IMR-90 (cell line): ENCODE measurements at regions not wholly inside any gene's neighbourhood (a gene's known extent, or its start where the extent isn't known, plus 50 kb on each side); places are given as distances from the start of the nearest gene placed in this dataset.

ENCODE experiments used
- ATAC-seq: fragments of 200-7000 bp; cut with Tn5 transposase; 2 replicates; pipeline ENCODE4 v1.9.1; 2020; ENCODE audit warnings: low read depth, mild to moderate bottlenecking, moderate library complexity
- BruUV-seq: library from RNA; stranded (reverse); fragments of 400-500 nt; replicated peaks from 2 replicates; lab custom pipeline; 2021; lab: Mats Ljungman, UMichigan
- CTCF ChIA-PET: fragments of 300-600 bp; formaldehyde crosslinking; extraction: SDS; loops from one replicate; lab custom pipeline; 2021; ENCODE audit warnings: antibody characterized with exemption; lab: Yijun Ruan, JAX
- POLR2A ChIA-PET: fragments of 300-600 bp; sonication (Branson Sonifier 250); formaldehyde crosslinking; loops from one replicate; lab custom pipeline; 2022; ENCODE audit warnings: antibody characterized with exemption; ENCODE audit not compliant: unreplicated experiment; lab: Charles Lee
- DNase-seq: peaks from one replicate; pipeline ENCODE4 v3.0.0; 2013
- H2AFZ ChIP-seq: replicated peaks from 2 replicates; pipeline ENCODE3; 2013; ENCODE audit warnings: low read length, mild to moderate bottlenecking; ENCODE audit not compliant: poor library complexity
- H2AK5ac ChIP-seq: 2 replicates; pipeline ENCODE4 v1.6.1; 2013; ENCODE audit warnings: low read depth, low read length, inconsistent platforms
- H2AK9ac ChIP-seq: replicated peaks from 2 replicates; pipeline ENCODE3; 2013; ENCODE audit warnings: mild to moderate bottlenecking, low read depth, low read length, moderate library complexity; ENCODE audit not compliant: poor library complexity
- H2BK120ac ChIP-seq: 2 replicates; pipeline ENCODE4 v1.6.1; 2013; ENCODE audit warnings: low read depth, low read length, inconsistent platforms
- H2BK15ac ChIP-seq: 3 replicates; pipeline ENCODE4 v1.6.1; 2013; ENCODE audit warnings: low read depth, low read length, inconsistent platforms
- H2BK20ac ChIP-seq: 2 replicates; pipeline ENCODE4 v1.6.1; 2013; ENCODE audit warnings: low read depth, mild to moderate bottlenecking, inconsistent platforms, low read length, moderate library complexity
- H2BK5ac ChIP-seq: 2 replicates; pipeline ENCODE4 v1.6.1; 2013; ENCODE audit warnings: mild to moderate bottlenecking, low read depth, low read length, inconsistent platforms; ENCODE audit not compliant: poor library complexity, severe bottlenecking
- H3K14ac ChIP-seq: replicated peaks from 2 replicates; pipeline ENCODE4 v1.6.1; 2013; ENCODE audit warnings: low read depth, low read length, inconsistent platforms
- H3K18ac ChIP-seq: 2 replicates; pipeline ENCODE4 v1.6.1; 2013; ENCODE audit warnings: low read depth, low read length, control low read depth
- H3K23ac ChIP-seq: 2 replicates; pipeline ENCODE4 v1.6.1; 2013; ENCODE audit warnings: low read depth, low read length, inconsistent platforms
- H3K27ac ChIP-seq: 2 replicates; pipeline ENCODE4 v1.5.1; 2013; ENCODE audit warnings: mild to moderate bottlenecking, control low read depth, low read length; ENCODE audit not compliant: insufficient read depth
- H3K27me3 ChIP-seq: 2 replicates; pipeline ENCODE4 v1.6.1; 2013; ENCODE audit warnings: low read length; ENCODE audit not compliant: control insufficient read depth, insufficient read depth
- H3K36me3 ChIP-seq: 2 replicates; pipeline ENCODE4 v1.6.1; 2013; ENCODE audit warnings: low read length, mixed read lengths; ENCODE audit not compliant: control insufficient read depth, insufficient read depth
- H3K4ac ChIP-seq: 2 replicates; pipeline ENCODE4 v1.6.1; 2013; ENCODE audit warnings: low read depth, low read length, inconsistent platforms
- H3K4me1 ChIP-seq: 2 replicates; pipeline ENCODE4 v1.6.1; 2013; ENCODE audit warnings: low read length, mixed read lengths; ENCODE audit not compliant: control insufficient read depth, insufficient read depth
- H3K4me2 ChIP-seq: 2 replicates; pipeline ENCODE4 v1.6.1; 2013; ENCODE audit warnings: low read depth, mild to moderate bottlenecking, control low read depth, low read length, moderate library complexity
- H3K4me3 ChIP-seq: 2 replicates; pipeline ENCODE4 v1.5.1; 2013; ENCODE audit warnings: low read depth, mild to moderate bottlenecking, control low read depth, low read length, moderate library complexity; ENCODE audit not compliant: insufficient read depth
- H3K56ac ChIP-seq: 2 replicates; pipeline ENCODE4 v1.6.1; 2013; ENCODE audit warnings: low read length, inconsistent platforms; ENCODE audit not compliant: insufficient read depth; ENCODE audit errors: extremely low read depth
- H3K79me1 ChIP-seq, 2 experiments: 2 replicates each; pipeline ENCODE4 v1.6.1; 2013; ENCODE audit warnings: low read length in 2 of 2, inconsistent platforms in 1 of 2, low read depth in 1 of 2
- H3K9ac ChIP-seq: 2 replicates; pipeline ENCODE4 v1.6.1; 2013; ENCODE audit warnings: low read depth, low read length, control low read depth
- H3K9me1 ChIP-seq: 2 replicates; pipeline ENCODE4 v1.6.1; 2013; ENCODE audit warnings: low read length, inconsistent platforms; ENCODE audit not compliant: insufficient read depth
- H3K9me3 ChIP-seq: 2 replicates; pipeline ENCODE4 v1.6.1; 2013; ENCODE audit warnings: low read length; ENCODE audit not compliant: control insufficient read depth, insufficient read depth
- H4K20me1 ChIP-seq: 2 replicates; pipeline ENCODE4 v1.6.1; 2013; ENCODE audit warnings: low read length, inconsistent platforms; ENCODE audit not compliant: insufficient read depth
- H4K5ac ChIP-seq: 2 replicates; pipeline ENCODE4 v1.6.1; 2013; ENCODE audit warnings: mild to moderate bottlenecking, low read depth, low read length, control low read depth
- H4K8ac ChIP-seq, 2 experiments: 2 replicates each; pipeline ENCODE4 v1.6.1; 2013; ENCODE audit warnings: low read depth in 2 of 2, low read length in 2 of 2, control low read depth in 1 of 2, inconsistent platforms in 1 of 2
- H4K91ac ChIP-seq: 2 replicates; pipeline ENCODE4 v1.6.1; 2013; ENCODE audit warnings: low read depth, low read length, inconsistent platforms; ENCODE audit not compliant: insufficient read depth
- BHLHE40 ChIP-seq: fragments of 150-350 bp; IDR thresholded peaks from 2 replicates; pipeline ENCODE4 v1.6.1; 2016; ENCODE audit warnings: mild to moderate bottlenecking, low read depth, low read length
- CEBPB ChIP-seq: IDR thresholded peaks from 2 replicates; pipeline ENCODE4 v1.6.1; 2012; ENCODE audit warnings: low read depth, low read length, improper control_type of control experiment
- CHD1 ChIP-seq: IDR thresholded peaks from 2 replicates; pipeline ENCODE4 v1.6.1; 2012; ENCODE audit warnings: low read depth, low read length, improper control_type of control experiment
- FOS ChIP-seq: fragments of 150-350 bp; IDR thresholded peaks from 2 replicates; pipeline ENCODE4 v1.6.1; 2016; ENCODE audit warnings: low read depth, low read length
- MAFK ChIP-seq: IDR thresholded peaks from 2 replicates; pipeline ENCODE4 v1.6.1; 2012; ENCODE audit warnings: low read depth, low read length, improper control_type of control experiment
- MAZ ChIP-seq: IDR thresholded peaks from 2 replicates; pipeline ENCODE4 v1.6.1; 2012; ENCODE audit warnings: low read depth, mild to moderate bottlenecking, low read length, improper control_type of control experiment, moderate library complexity, borderline replicate concordance
- MXI1 ChIP-seq: IDR thresholded peaks from 2 replicates; pipeline ENCODE4 v1.6.1; 2012; ENCODE audit warnings: low read depth, mild to moderate bottlenecking, low read length, moderate library complexity, borderline replicate concordance
- NFE2L2 ChIP-seq: fragments of 150-350 bp; IDR thresholded peaks from 2 replicates; pipeline ENCODE4 v1.6.1; 2016; ENCODE audit warnings: low read depth, mild to moderate bottlenecking, low read length
- POLR2A ChIP-seq: IDR thresholded peaks from 2 replicates; pipeline ENCODE4 v1.6.1; 2012; ENCODE audit warnings: mild to moderate bottlenecking, low read depth, low read length
- RAD21 ChIP-seq: IDR thresholded peaks from 2 replicates; pipeline ENCODE4 v1.6.1; 2012; ENCODE audit warnings: low read length, improper control_type of control experiment
- RCOR1 ChIP-seq: IDR thresholded peaks from 2 replicates; pipeline ENCODE4 v1.6.1; 2012; ENCODE audit warnings: mild to moderate bottlenecking, low read length, improper control_type of control experiment; ENCODE audit not compliant: insufficient replicate concordance
- RFX5 ChIP-seq: IDR thresholded peaks from 2 replicates; pipeline ENCODE4 v1.8.0; 2012; ENCODE audit warnings: low read depth, mild to moderate bottlenecking, low read length, moderate library complexity
- SMC3 ChIP-seq: fragments of 150-350 bp; IDR thresholded peaks from 2 replicates; pipeline ENCODE4 v1.6.1; 2016; ENCODE audit warnings: low read depth, mild to moderate bottlenecking, antibody characterized with exemption, low read length, moderate library complexity
- WGBS, 2 experiments: methylation state at CpG; one replicate each; pipeline versions ENCODE4 v1.1.5 to v1.1.7; 2013; ENCODE audit warnings: missing lambda C conversion rate in 2 of 2; ENCODE audit not compliant: insufficient read length in 1 of 2; ENCODE audit errors: extremely low coverage in 2 of 2; 5-methylcytosine and 5-hydroxymethylcytosine counted together
- dilution Hi-C: fragments of 300-500 bp; cut with HindIII; formaldehyde crosslinking; loops from one replicate; pipeline ENCODE4 v1.14.3; 2018; ENCODE audit warnings: low sequenced_read_pairs; ENCODE audit not compliant: unreplicated experiment
- in situ Hi-C: fragments of 300-500 bp; cut with MboI; formaldehyde crosslinking; loops from 3 replicates; pipeline ENCODE4 v1.14.3; 2019; ENCODE audit warnings: low sequenced_read_pairs, inconsistent platforms, mixed read lengths
- intact Hi-C: fragments of 100-400 bp; cut with micrococcal nuclease; formaldehyde crosslinking; loops from 2 replicates; pipeline ENCODE4 v1.10.0; 2022
- TF ChIP-seq, protein P1 (sequence below): conservative IDR thresholded peaks from 2 replicates; pipeline ENCODE4 v1.5.1; 2012; ENCODE audit warnings: mild to moderate bottlenecking, low read depth, low read length, improper control_type of control experiment
- TF ChIP-seq, protein P2 (sequence below): fragments of 150-350 bp; IDR thresholded peaks from 2 replicates; pipeline ENCODE4 v1.6.1; 2017; ENCODE audit warnings: mild to moderate bottlenecking, antibody characterized with exemption, low read length, low read depth
- TF ChIP-seq, protein P3 (sequence below): fragments of 150-350 bp; IDR thresholded peaks from 2 replicates; pipeline ENCODE4 v1.6.1; 2016; ENCODE audit warnings: low read depth, mild to moderate bottlenecking, low read length, moderate library complexity, borderline replicate concordance

DNA sequence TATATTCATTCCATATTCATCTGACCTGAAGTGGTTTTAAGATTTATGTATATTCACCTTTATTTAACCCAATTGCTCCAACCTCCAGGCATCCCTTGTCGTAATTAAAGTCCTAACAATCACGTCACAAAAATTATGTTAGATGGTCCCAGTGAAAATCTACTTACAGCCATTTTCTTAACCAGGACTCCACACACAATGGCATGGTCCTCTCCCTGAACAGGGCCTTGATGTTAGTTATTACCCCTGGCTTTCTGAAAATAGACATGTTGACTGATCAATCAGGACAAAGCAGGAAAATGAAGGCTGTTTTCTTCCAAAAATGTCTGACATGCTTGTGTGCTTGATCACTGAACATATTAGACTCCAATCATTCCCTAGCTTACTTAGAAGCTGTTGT, 542.7 kb upstream of the SLITRK5 start:
- H3K27me3 ChIP-seq = no peaks in the 10 kb centered on the region
- H3K14ac ChIP-seq = peak overlapping the region; percentile 38; the same call in 1 of the 2 replicates
- H2BK20ac ChIP-seq = peak overlapping the region; percentile 71
- H4K20me1 ChIP-seq = no peaks in the 10 kb centered on the region
- no CpG with 5 or more reads among the region's 2 CpGs for WGBS, 2 experiments
- peak overlapping the region; percentile 99 for H3K18ac ChIP-seq
- no peak for DNase-seq
- no peak overlapping the region for H3K4me2 ChIP-seq
- peak overlapping the region; percentile 17 for H2BK5ac ChIP-seq
- H2AK5ac ChIP-seq = no peak overlapping the region
- peaks cover 5% of the 10 kb centered on the region for H3K9me1 ChIP-seq
- no peaks in the 10 kb centered on the region for H3K36me3 ChIP-seq
- no peak overlapping the region for H3K9ac ChIP-seq
- CTCF ChIA-PET = interaction anchor here (1.2 kb wide), 1 partner anchor 10 kb away, joined by 4 read pairs; no protein-coding TSS in a partner anchor
- POLR2A ChIA-PET = no interaction called here
- no peak overlapping the region for H2AFZ ChIP-seq
- no peak for ATAC-seq
- peak overlapping the region; percentile 59; the same call in 1 of the 2 replicates for H4K91ac ChIP-seq
- H3K4me3 ChIP-seq = no peak overlapping the region
- H3K4me1 ChIP-seq = peaks cover 6% of the 10 kb centered on the region
- in situ Hi-C loops (no loop called here), dilution Hi-C loops (no loop called here), intact Hi-C loops (no loop called here)
- no peak overlapping the region for H3K27ac ChIP-seq
- H4K8ac ChIP-seq = 0 out of 4 replicates have a peak overlapping the region, but pooled peaks of 1 of the 2 experiments have one; percentile 16
- no peak overlapping the region for H3K56ac ChIP-seq
- no TSS peak for BruUV-seq
- H3K79me1 ChIP-seq = no peaks in the 10 kb centered on the region
- peak overlapping the region; percentile 49; the same call in 1 of the 2 replicates for H3K4ac ChIP-seq
- no peak overlapping the region for H3K23ac ChIP-seq
- TF ChIP-seq MAFK (no peak), RFX5 (no peak), NFE2L2 (no peak), RCOR1 (no peak), FOS (no peak), BHLHE40 (no peak), MAZ (no peak), SMC3 (no peak), RAD21 (no peak), CEBPB (no peak), MXI1 (no peak), POLR2A (no peak), CHD1 (no peak)
- TF ChIP-seq, protein P1, sequence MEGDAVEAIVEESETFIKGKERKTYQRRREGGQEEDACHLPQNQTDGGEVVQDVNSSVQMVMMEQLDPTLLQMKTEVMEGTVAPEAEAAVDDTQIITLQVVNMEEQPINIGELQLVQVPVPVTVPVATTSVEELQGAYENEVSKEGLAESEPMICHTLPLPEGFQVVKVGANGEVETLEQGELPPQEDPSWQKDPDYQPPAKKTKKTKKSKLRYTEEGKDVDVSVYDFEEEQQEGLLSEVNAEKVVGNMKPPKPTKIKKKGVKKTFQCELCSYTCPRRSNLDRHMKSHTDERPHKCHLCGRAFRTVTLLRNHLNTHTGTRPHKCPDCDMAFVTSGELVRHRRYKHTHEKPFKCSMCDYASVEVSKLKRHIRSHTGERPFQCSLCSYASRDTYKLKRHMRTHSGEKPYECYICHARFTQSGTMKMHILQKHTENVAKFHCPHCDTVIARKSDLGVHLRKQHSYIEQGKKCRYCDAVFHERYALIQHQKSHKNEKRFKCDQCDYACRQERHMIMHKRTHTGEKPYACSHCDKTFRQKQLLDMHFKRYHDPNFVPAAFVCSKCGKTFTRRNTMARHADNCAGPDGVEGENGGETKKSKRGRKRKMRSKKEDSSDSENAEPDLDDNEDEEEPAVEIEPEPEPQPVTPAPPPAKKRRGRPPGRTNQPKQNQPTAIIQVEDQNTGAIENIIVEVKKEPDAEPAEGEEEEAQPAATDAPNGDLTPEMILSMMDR = no peak
- TF ChIP-seq, protein P2, sequence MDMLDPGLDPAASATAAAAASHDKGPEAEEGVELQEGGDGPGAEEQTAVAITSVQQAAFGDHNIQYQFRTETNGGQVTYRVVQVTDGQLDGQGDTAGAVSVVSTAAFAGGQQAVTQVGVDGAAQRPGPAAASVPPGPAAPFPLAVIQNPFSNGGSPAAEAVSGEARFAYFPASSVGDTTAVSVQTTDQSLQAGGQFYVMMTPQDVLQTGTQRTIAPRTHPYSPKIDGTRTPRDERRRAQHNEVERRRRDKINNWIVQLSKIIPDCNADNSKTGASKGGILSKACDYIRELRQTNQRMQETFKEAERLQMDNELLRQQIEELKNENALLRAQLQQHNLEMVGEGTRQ = no peak
- TF ChIP-seq, protein P3, sequence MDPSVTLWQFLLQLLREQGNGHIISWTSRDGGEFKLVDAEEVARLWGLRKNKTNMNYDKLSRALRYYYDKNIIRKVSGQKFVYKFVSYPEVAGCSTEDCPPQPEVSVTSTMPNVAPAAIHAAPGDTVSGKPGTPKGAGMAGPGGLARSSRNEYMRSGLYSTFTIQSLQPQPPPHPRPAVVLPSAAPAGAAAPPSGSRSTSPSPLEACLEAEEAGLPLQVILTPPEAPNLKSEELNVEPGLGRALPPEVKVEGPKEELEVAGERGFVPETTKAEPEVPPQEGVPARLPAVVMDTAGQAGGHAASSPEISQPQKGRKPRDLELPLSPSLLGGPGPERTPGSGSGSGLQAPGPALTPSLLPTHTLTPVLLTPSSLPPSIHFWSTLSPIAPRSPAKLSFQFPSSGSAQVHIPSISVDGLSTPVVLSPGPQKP = no peak
- H4K5ac ChIP-seq = peak overlapping the region; percentile 93; the same call in 1 of the 2 replicates
- no peak overlapping the region for H2BK15ac ChIP-seq
- peak overlapping the region; percentile 61 for H2BK120ac ChIP-seq
- H3K9me3 ChIP-seq = no peaks in the 10 kb centered on the region
- no peak overlapping the region for H2AK9ac ChIP-seq
